ES-I3 (cell line): ENCODE measurements at regions not wholly inside any gene's neighbourhood (a gene's known extent, or its start where the extent isn't known, plus 50 kb on each side); places are given as distances from the start of the nearest gene placed in this dataset.
A peak's percentile ranks its signal among the peaks of the same experiment; 100 is the strongest.

Experiments
- H3K36me3 ChIP-seq: 2 replicates; pipeline ENCODE4 v1.6.1; 2013; ENCODE audit warnings: mild to moderate bottlenecking, low read length, control low read depth, moderate library complexity; ENCODE audit not compliant: insufficient read depth
- H3K4me1 ChIP-seq: 2 replicates; pipeline ENCODE4 v1.6.1; 2013; ENCODE audit warnings: mild to moderate bottlenecking, control low read depth, low read length; ENCODE audit not compliant: insufficient read depth
- H3K9ac ChIP-seq: 2 replicates; pipeline ENCODE4 v1.6.1; 2013; ENCODE audit warnings: low read depth, mild to moderate bottlenecking, low read length, moderate library complexity
- H3K9me3 ChIP-seq: 2 replicates; pipeline ENCODE4 v1.6.1; 2013; ENCODE audit warnings: mild to moderate bottlenecking, low read length, moderate library complexity; ENCODE audit not compliant: control insufficient read depth, insufficient read depth

DNA sequence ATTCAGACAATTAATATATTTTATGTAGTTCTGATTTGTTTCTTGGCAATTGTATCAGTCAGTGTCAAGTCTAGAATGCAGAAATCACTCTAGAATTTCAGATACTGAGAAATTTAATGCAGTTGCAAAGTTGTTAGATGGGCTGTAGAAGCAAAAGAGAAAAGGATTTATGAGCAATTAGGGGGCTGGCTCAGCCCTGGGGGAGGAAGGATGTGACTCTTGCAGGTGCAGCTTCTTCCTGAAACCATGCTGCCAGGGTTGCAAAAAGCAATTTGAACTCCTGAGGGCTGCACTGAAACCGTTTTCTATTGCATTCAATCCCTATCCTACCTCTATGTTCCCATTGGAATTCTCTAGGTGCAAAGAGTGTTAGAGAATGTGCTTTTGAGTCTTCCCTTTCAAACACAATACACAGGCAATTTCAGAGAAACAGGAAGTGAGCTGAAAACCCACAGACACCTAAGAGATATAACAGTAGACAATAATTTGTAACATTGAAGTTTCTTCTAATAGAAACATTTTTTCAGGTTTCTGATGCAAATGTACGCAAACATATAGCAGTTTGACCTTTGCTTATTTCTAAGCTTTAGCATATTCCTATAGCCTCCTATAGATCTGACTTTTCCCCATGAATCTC lies 814.7 kb upstream of the ATXN8OS start:
- Histone ChIP-seq H3K4me1 (peaks cover 9% of the 10 kb centered on the region; the same call in 1 of the 2 replicates), H3K9me3 (no peaks in the 10 kb centered on the region), H3K9ac (no peak overlapping the region), H3K36me3 (no peaks in the 10 kb centered on the region)

DNA sequence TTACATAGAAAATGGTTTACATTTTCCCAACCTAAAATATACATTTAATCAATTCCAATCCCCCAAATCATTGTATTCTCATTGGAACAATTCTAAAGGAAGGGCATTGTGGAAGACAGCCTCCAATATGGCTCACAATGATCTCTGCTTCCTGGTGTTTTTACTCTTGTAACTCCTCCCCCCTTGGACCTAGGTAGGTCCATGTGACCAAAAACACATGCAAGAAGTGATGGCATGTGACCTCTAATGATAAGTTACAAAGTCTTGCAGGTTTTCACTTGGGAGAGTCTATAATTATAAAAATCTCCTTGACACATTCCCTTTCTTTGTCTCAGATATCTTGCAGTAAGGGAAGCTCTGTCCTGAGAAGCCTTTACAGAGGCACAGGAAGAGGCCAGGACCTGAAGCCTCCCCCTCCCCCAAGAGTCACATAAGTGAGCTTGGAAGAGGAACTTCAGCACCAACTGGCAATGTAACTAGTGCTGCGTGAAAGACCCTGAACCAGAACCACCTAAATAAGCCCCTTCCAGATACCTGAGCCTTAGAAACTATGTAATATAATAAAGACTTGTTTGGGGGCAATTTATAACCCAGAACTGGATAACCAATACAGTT lies 816.2 kb upstream of the ATXN8OS start:
- Histone ChIP-seq H3K9ac (no peak overlapping the region), H3K9me3 (no peaks in the 10 kb centered on the region), H3K4me1 (peaks cover 9% of the 10 kb centered on the region; the same call in 1 of the 2 replicates), H3K36me3 (no peaks in the 10 kb centered on the region)

DNA sequence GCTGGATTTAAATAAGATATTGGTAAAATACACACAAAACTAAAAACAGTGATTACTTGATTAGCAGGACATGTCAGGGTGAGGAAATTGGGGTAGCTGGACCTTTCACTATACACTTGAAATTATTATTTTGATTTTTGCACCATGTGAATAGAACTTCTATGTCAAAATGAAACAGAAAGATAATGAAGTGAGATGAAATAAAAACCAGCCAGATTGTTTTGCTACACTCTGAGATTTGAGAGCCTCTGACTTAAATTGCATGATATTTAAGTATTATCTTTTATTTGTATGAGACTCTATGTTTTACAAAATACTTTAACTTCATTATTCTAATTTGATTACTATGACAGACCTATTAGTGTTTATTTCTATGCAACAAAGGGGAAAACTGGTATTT lies 819.6 kb upstream of the ATXN8OS start:
- Histone ChIP-seq H3K36me3 (no peaks in the 10 kb centered on the region), H3K9me3 (no peaks in the 10 kb centered on the region), H3K9ac (no peak overlapping the region), H3K4me1 (no peaks in the 10 kb centered on the region; the same call in 1 of the 2 replicates)

DNA sequence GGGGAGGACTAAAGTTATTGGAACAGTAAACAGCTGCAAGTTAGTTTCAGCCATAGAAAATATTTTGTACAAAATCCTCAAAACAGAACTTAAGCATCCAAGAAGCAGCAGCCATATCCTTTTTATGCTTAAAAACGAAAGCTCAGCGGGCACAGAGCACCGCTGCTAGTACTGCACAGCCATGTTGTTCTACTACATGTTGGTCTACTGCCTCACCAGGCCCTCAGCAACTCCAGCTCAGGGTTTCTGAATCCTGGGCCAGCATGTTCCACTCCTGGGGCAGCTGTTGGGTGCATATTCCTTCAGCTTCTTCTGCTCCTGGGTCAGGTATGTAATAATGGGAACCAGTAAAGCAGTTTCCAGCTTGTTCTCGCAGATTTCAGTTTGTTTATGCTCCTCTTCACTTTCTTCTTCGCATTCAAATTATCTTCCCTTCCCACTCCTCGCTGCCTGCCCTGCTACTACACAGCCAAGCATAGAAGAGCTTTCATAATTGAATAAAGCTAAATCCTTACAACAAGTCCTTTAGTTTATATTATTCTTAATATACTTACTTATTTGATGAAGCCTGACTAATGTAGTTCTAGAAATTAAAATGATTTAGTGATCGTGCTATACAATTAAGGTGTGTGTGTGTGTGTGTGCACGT lies 820.5 kb upstream of the ATXN8OS start:
- Histone ChIP-seq H3K4me1 (no peaks in the 10 kb centered on the region), H3K9ac (no peak overlapping the region), H3K9me3 (no peaks in the 10 kb centered on the region), H3K36me3 (no peaks in the 10 kb centered on the region)

DNA sequence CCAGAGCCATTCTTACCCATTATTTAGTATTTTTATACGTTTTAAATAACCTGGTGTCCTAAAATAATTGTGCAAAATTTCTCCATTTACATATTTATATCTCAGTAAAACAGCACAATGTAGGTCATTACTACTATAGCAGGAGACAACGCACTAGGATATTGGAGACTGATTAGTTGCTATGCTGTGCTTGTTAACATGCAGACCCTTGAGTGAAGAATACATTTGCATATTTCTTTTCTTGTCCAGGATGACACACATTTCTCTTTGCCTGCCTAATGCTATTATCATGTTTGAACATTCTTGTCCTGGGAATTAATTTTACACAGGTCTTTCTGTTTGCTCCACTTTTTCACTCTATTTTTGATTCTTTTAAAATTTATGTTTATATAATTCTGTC lies 823.8 kb upstream of the ATXN8OS start:
- no peaks in the 10 kb centered on the region for H3K4me1 ChIP-seq
- no peak overlapping the region for H3K9ac ChIP-seq
- H3K9me3 ChIP-seq, result no peaks in the 10 kb centered on the region; the same call in 1 of the 2 replicates
- no peaks in the 10 kb centered on the region for H3K36me3 ChIP-seq

DNA sequence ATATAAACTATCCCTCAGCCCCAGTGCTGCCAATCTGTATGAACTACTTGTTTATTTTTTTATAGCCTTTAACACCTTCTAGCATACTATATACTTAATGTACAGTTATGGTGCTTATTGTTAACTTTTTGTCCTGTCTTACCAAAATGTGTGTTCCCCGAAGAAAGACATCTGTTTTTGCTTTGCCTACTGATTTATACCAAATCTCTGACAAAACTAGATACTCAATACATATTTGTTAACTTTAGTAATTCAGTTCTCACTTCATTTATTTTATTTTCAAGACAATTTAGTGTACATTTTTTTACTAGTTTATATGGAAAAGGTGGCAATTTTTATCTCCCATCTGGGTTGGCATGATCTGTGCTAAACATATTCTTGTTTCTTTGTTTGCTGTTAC lies 824.3 kb upstream of the ATXN8OS start:
- no peak overlapping the region for H3K9ac ChIP-seq
- H3K4me1 ChIP-seq, result no peaks in the 10 kb centered on the region
- H3K9me3 ChIP-seq, result no peaks in the 10 kb centered on the region; the same call in 1 of the 2 replicates
- no peaks in the 10 kb centered on the region for H3K36me3 ChIP-seq

DNA sequence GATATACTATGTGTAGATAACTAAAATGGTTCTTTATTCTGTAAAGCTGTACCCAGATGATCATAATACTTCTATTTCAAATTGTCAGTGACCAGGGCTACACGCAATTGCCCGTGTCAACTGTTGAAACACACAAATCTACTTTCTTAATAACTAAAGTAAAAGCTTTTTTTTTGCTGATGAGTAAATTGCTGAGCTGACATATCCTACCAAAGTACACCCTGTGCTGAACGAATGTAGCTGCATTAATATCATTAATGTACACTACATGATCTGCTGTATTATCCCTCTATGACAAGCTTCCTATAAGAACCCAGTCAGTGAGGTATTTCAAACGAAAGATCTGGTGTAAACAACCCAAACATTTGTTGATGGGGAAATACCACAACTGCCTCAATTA lies 827.2 kb upstream of the ATXN8OS start:
- Histone ChIP-seq H3K9ac (no peak overlapping the region), H3K9me3 (no peaks in the 10 kb centered on the region; the same call in 1 of the 2 replicates), H3K36me3 (no peaks in the 10 kb centered on the region), H3K4me1 (no peaks in the 10 kb centered on the region)

DNA sequence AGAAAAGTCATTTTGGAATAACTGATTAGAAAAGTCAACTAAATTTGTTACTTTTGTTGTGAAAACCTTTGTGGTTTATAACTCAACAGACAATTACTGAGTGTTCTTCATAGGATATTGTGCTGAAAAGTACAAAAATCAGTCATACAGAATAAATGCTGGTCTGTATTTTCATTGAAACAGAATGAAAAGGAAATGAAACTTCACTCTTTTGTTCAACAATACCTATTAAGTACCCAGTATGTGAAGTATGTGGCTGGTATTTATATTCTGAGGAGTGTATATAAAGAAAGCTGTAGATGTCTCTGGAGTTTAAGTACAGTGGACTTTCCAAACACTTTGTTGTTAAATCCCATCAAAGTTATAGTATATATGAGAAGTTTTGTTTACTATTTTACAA lies 828.4 kb upstream of the ATXN8OS start:
- Histone ChIP-seq H3K9ac (no peak overlapping the region), H3K4me1 (no peaks in the 10 kb centered on the region), H3K36me3 (no peaks in the 10 kb centered on the region), H3K9me3 (no peaks in the 10 kb centered on the region; the same call in 1 of the 2 replicates)

DNA sequence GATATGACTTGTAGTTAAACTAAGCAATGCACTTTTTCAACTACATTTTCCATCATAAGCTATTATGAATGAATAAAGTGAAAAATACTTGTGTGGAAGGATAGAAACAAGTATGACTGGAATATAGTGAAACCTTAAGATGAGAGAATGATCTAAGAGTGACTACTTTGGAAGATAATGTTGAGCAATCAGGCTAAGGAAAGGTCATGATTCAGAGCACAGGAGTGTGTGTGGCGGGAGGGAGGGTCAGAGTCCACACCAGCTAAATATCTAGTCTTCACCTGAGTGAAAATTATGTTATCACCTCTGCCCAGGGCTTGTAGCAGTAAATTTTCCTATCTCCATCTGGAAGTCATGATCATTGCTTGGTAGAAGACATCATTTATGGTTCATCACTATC lies 833.4 kb upstream of the ATXN8OS start:
- Histone ChIP-seq H3K36me3 (no peaks in the 10 kb centered on the region), H3K4me1 (no peaks in the 10 kb centered on the region)

DNA sequence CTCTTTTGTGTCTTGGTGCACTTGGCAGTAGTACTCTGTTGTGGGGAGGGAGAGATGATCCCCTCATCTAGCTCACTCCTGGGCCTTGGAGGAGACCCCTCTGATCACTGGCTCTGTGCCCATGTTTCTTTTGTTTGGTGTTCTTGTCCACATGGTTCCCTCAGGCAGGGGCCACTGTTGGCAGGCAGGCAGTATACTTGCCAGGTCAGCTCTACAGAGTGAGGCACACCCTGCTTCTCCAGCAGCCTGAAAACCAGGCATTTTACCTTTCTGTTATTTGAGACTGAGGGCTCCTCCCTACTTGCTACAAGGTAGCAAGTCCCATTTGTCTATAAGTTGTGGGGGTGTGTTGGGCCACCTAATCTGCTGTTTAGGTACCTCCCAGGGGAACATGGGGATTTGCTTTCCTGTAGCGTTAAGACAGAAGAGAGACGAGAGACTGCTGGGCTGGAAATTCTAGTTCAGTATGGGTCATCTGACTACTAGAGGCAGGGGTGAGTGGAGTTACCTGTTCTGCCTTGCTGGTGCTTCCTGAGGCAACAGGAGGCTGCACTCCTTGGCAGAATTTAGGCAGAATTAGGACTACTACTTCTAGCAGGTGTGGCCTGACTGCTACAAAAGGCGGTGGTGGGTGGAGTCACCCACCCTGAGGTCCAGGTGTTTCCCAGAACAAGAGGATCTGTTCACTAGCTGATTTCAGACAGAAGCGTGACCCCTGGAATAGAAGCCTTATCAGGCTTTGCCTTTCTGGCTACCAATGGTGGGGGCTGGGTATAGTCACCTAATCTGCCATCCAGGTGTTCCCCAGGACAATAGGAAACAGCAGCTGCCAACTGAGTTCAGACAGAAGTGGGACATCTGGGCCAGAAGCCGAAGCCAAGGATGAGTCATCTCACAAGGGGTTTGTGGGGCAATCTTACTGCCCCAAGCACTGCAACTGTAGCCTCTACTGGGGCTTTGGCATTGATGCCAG lies 843.0 kb upstream of the ATXN8OS start:
- Histone ChIP-seq H3K9me3 (no peaks in the 10 kb centered on the region), H3K9ac (no peak overlapping the region), H3K4me1 (no peaks in the 10 kb centered on the region), H3K36me3 (no peaks in the 10 kb centered on the region)

More for the DNA sequence above, 833.4 kb upstream of the ATXN8OS start:
- no peaks in the 10 kb centered on the region for H3K9me3 ChIP-seq
- H3K9ac ChIP-seq, result no peak overlapping the region

DNA sequence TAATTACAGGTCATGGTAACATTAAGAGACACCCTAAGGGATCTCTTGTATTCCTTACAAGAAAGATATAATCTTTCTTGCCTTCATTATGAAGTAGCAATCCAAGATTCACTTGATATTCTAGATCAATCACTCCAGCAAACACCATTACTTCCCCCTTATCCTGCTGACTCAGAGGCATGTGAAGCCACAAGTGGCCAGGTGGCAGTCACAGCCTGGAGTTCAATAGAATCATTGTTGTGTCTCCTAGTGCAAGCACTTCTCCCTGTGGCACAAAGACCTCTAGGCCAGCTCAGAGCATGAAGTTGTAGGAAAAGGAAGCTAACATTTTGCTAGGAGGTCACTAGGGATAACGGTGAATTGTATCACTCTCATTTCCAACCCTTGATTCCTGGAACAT lies 864.3 kb upstream of the ATXN8OS start:
- Histone ChIP-seq H3K4me1 (no peaks in the 10 kb centered on the region; the same call in 1 of the 2 replicates), H3K36me3 (no peaks in the 10 kb centered on the region), H3K9ac (no peak overlapping the region), H3K9me3 (no peaks in the 10 kb centered on the region)

DNA sequence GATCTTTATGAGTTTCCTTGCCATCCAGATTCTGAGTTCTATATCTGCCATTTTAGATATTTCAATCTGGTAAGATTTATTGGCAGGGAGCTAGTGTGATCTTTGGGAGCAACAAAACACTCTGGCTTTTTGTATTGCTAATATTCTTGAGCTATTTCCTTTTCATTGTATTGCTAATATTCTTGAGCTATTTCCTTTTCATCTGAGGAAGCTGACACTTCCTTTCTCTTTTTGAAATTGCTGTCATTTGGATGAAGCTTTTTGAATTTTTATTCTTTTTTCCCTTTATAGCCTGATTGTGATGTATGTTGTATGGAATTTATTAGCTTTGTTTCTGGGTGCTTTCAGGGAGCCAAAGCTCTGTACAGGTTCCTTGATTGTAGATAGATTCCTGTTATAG lies 873.5 kb upstream of the ATXN8OS start:
- no peaks in the 10 kb centered on the region for H3K36me3 ChIP-seq
- H3K9me3 ChIP-seq, result no peaks in the 10 kb centered on the region
- H3K9ac ChIP-seq, result 0 out of 2 replicates have a peak overlapping the region, but pooled peaks have one; percentile 5
- peaks cover 21% of the 10 kb centered on the region for H3K4me1 ChIP-seq

DNA sequence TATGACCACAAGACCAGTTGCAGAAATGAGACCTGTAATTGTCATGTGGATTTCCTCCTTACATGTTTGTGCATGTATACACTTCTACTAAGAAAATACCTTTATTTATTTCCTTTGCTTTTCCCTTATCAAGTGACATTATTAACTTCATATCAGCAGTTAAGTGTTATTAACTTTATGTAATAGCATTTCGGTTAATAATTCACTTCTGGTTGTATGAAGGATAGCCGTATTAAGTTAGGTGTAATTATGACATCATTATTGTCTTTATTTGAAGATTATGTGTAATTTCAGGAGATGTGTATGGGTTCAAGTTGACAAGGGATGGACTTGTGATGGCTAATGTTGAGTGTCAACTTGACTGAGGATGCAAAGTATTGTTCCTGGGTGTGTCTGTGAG lies 881.2 kb upstream of the ATXN8OS start:
- Histone ChIP-seq H3K9me3 (no peaks in the 10 kb centered on the region; the same call in 1 of the 2 replicates), H3K4me1 (no peaks in the 10 kb centered on the region), H3K36me3 (no peaks in the 10 kb centered on the region; the same call in 1 of the 2 replicates), H3K9ac (no peak overlapping the region)
